GM21367 (cell line): ENCODE measurements at regions not wholly inside any gene's neighbourhood (a gene's known extent, or its start where the extent isn't known, plus 50 kb on each side); places are given as distances from the start of the nearest gene placed in this dataset.

Source experiments
- ATAC-seq: cut with Tn5 transposase; IDR thresholded peaks from one replicate; pipeline ENCODE4 v1.9.1; 2021; ENCODE audit not compliant: unreplicated experiment

GRCh38 chr13:64866331-64866730, 2363.8 kb downstream of the PCDH9 start:
- ATAC-seq: no peak

GRCh38 chr13:64855506-64855905, 2374.6 kb downstream of the PCDH9 start:
- ATAC-seq: no peak

GRCh38 chr13:64850017-64850416, 2380.1 kb downstream of the PCDH9 start:
- ATAC-seq: no peak

DNA sequence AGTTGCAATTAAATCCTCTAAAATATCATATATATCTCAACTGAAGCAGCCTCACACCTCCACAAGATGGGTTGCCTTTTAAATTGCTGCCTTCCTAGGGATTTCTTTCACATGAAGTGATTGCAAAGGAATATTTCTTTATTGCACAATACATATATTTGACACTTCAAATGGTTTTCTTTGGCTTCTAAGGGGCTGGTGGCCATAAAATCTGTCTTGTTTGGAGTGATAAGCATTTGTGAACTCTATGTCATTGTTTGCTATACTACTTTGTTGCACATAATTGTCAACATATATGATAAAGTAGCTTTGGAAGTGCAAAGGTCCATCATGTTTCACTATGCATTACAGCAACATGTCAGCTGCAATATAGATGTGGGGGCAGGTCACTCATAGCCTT, 2380.9 kb downstream of the PCDH9 start:
- no peak for ATAC-seq

DNA sequence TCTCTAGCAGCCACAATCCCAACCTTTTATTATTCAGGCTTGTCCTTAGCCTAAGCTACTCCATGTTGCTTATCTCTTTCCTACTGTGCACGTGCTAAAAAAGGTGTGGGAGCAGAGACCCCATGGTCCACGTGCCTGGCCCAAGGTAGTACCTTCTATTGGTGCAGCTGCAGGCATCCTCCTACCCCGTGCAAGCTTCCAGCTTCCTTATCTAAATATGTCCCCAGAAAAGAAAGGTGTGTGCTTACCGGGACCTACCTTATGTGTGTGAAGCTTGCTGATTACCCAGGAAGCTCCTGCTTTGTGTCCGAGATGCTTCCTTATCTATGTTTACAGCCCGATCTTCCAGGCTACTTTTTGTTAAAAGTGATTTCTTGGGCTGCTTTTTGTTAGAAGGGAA, 2382.4 kb downstream of the PCDH9 start:
- no peak for ATAC-seq

DNA sequence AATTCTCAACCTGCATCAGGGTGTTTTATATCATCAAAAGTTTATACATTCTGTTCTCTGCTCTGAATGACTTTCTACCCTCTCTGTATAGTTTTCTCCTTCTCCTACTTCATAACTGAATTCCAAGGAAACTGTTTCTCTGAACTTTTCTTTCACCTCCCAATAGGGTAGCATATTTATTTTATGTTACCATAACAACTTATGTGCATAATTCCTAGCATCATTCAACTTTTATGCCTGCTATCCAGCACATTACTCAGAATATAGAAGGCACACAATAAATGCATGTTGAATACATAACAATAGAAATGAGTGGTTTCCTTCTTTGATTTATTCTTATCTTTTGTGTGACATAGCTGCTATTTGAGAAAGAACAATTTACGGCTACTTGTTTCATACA, 2385.0 kb downstream of the PCDH9 start:
- ATAC-seq: no peak

DNA sequence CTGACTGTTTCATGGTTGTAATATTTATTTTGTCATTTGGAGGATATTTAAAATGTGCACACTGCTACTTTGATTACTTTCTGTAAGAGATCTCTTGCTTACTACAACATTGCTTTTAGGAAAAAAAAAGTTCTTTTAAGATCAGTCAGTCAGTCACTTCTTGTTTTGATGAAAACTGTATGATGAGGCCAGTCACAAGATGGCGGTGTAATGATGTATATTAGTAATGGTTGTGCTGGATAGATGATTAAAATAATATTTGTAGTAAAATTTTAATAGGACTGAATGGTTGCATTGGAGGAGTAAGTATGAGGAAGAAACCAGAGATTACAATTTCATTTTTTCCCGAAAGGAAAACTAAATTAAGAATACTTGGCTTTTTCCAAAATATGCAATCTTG, 2411.1 kb downstream of the PCDH9 start:
- ATAC-seq: no peak

DNA sequence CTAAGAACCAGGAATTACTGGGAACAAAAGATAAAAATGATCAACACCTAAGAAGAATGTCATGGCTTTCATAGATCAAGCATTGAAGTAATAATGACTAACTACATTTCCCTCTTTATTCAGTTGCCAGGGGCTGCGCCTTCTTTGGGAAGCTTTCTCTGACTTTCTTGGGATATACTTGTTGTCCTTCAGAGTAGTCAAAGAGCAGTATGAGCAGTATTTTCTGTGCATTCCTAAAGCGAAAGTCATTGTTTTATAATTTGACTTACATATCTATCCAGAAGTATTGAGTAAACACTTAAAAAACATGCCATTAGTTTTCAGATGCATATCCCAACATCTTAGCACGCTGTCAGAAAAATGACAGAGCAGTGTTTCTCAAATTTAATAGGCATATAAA, 2412.4 kb downstream of the PCDH9 start:
- no peak for ATAC-seq

GRCh38 chr13:64810750-64811149, 2419.4 kb downstream of the PCDH9 start:
- ATAC-seq: no peak

- no peak for ATAC-seq
Observed at GRCh38 chr13:64808704-64809103, 2421.4 kb downstream of the PCDH9 start.

DNA sequence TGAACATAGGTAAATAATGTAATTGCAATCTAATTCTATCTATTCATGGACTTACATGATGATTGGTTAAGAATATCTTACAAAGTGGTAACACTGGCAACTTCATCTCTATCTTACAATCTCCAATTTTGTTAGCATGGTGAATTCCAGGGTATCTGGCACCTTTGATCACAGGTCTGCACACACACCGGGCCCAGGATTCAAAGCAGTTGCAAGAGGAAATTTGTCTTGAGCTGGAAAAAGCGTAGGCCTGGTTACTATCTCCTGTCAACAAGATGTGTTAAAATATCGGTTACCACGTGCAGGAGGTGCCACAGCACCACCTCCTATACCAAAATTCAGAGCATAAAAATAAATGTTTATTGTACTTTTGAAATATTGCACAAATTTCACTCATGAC, 2428.4 kb downstream of the PCDH9 start:
- no peak for ATAC-seq

GRCh38 chr13:64798422-64798821, 2431.7 kb downstream of the PCDH9 start:
- no peak for ATAC-seq

DNA sequence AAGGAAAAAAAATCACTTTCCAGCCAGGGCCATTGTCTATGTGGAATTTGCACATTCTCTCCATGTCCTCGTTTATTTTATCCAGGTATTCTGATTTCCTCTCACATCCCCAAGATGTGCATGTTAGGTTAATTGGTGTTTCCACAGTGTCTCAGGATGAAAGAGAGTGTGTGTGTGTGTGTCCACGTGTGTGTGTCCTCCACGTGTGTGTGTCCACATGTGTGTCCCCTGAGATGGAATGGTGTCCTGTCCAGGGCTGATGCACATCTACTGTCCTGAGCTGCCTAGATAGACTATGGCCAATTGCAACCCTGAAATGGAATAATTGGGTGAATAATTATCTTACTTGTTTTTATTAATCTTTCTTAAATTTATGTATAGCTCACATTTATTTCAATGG, 2436.5 kb downstream of the PCDH9 start:
- no peak for ATAC-seq

DNA sequence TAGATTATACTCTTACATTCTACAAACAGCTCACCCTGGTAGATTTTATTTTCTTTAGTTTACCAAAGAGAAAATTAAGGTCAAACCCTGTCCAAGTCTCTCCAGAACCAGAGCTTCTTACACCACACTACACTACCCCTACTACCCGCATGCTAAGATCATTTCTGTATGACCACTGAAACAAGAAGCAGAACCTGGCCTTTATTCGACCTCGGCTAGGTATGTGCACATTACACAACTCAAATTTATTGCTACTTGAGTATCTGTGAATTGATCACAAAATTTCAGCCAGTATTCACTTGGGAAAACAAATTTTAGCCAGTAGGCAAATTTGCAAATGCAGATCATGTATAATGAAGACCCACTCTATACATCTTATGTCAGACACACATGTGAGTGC, 2437.0 kb downstream of the PCDH9 start:
- ATAC-seq: no peak

DNA sequence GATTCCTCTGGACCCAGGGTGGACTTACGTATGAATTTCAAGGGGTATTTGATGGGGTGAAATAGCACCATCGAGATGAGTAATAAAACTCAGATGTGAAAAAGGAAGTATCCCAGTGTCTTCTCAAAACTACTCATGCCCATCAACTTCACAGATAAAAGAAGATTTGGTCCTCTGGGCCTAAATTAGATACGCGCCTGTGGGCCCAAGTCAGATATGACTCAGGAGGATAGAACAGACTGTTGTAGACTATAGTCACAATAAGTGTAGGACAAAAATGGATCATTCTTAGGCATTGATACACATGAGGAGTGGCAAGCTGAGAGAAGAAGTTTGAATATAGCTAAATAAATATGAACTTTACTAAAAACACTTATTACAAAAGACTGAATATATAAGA, 2438.8 kb downstream of the PCDH9 start:
- no peak for ATAC-seq

DNA sequence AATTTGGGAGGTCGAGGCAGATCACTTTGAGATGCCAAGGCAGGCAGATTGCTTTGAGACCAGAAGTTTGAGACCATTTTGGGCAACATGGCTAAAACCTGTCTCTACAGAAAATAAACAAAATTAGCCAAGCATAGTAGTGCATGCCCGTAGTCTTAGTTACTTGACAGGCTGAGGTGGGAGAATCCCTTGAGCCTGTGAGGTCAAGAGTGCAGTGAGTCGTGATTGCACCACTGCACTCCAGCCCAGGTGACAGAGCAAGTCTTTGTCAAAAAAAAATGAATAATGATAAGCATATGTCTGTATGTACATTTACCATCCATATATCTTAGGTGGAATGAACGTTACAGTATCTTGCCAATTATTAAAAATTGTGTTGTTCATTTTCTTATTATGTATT, 2447.7 kb downstream of the PCDH9 start:
- ATAC-seq: no peak

DNA sequence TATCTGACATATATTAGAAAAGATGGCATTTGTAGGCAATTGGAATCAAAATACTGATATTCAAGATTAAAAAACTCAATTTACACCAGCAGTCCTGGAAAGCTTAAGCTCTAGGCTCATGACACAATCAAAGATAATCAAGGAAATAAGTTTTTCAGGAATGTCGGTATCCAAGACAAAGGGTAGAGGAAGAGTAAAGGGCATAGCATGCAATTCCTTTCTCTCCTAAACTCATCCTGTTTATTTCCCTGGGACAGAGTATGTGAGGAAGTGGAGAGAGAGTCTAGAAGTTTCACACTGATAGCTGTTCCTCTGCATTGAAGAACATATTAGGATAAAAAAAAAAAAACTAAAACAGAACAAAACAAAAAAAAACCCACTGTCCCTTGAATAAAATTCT, 2452.1 kb downstream of the PCDH9 start:
- no peak for ATAC-seq

- ATAC-seq: no peak
Observed at GRCh38 chr13:64774915-64775314, 2455.2 kb downstream of the PCDH9 start.

DNA sequence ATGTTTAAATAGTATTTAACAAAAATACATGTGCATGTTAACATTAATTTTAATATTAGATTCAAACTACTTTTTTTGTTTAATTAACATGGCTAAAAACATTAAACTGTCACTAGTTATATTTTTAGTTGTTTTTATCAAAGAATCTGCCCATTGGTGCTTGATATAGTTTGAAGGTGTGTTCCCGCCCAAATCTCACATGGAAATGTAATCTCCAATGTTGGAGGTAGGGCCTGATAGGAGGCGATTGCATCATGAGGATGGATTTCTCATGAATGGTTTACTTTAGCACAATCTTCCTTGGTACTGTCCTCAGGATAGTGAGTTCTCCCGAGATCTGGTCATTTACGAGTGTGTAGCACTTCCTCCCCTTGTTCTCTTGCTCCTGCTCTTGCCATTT, 2459.4 kb downstream of the PCDH9 start:
- ATAC-seq: no peak

DNA sequence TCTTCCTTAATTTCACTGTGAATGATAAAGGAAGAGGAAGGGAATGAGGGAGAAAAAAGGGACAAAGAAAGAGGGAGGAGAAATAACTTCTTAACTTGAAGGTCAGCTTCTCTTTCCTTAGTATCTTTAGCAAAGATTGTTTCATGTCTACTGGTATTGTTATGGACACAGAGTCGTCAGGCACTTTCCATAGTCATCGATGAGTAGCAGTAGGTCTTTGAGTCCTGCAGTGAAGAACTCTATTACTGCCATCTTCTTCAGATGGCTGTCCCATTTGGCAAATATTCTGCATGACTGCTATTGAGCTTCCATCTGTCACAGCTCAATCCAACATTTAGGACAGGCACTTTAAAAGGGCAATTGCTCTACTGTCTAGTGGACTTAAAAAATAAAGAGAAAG, 2463.1 kb downstream of the PCDH9 start:
- ATAC-seq: no peak

DNA sequence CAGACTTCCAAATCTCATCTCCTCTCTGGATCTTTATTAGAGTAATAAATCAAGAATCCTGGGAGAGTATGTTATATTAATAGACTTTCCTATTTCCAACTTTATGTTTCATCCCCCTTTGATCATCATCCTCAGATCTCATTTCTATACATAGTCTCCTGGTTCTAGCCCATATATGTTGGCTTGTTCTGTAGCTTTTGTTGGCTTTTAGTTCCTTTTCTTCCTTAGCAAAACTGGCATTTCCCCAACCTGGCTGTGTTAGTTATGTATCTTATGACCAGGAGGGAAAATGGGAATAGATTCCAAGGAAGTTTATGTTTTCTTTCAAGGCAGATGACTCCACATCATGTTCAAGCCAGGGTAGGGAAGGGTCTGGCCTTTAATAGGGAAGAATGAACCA, 2464.5 kb downstream of the PCDH9 start:
- ATAC-seq: no peak

DNA sequence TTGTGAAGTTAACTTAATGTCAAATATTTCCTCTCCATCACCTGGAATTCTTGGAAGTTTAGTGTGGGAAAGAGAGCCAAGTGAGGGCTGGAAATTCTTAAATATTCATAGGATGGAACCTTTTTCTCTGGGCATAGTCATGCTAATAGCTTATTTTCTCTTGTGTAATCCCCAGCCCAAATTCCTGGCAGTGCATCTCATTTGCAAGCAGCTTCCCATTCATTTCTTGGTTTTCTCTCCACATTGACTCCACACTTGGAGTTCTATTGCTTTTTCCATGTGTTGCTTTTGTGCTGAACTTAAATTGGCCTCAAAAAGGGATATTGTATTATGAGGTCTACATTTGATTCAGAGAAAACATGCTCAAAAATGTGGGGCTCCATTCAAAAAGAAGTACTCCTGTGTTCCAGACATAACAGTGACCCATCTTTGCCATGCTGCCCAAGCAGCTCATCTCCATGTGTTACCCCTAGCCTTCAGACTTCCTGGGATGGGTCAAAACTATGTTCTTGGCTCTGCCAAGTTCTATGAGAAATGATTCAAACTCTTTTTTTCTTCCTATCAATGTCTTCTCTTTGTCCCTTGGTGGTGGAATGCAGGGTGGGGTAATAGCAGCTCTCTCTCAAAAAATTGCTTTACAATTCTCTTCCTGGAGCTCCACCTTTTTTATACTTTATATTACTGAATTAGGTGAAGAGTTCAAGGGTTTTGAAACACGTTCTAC, 2471.5 kb downstream of the PCDH9 start:
- no peak for ATAC-seq

- no peak for ATAC-seq
Observed at GRCh38 chr13:64756621-64757020, 2473.5 kb downstream of the PCDH9 start.
